SK-N-SH (cell line): ENCODE measurements at regions not wholly inside any gene's neighbourhood (a gene's known extent, or its start where the extent isn't known, plus 50 kb on each side); places are given as distances from the start of the nearest gene placed in this dataset.

Experiments
- EZH2phosphoT487 ChIP-seq: fragments of 200-600 bp; sonication (generic); IDR thresholded peaks from 2 replicates; pipeline ENCODE4 v1.6.1; 2017; ENCODE audit warnings: low read depth, mixed run types, mild to moderate bottlenecking, antibody characterized with exemption, moderate library complexity, borderline replicate concordance
- MEF2A ChIP-seq: IDR thresholded peaks from 2 replicates; pipeline ENCODE4 v1.4.0; 2012; ENCODE audit warnings: low read depth, borderline replicate concordance
- MXI1 ChIP-seq: IDR thresholded peaks from 2 replicates; pipeline ENCODE4 v1.6.1; 2012; ENCODE audit warnings: mild to moderate bottlenecking, low read depth, low read length, improper control_type of control experiment
- RAD21 ChIP-seq: IDR thresholded peaks from 2 replicates; pipeline ENCODE4 v1.6.1; 2012; ENCODE audit warnings: mild to moderate bottlenecking, low read length
- RFX5 ChIP-seq: IDR thresholded peaks from 2 replicates; pipeline ENCODE4 v1.6.1; 2012; ENCODE audit warnings: mild to moderate bottlenecking, improper control_type of control experiment, low read length
- RXRA ChIP-seq: IDR thresholded peaks from 2 replicates; pipeline ENCODE4 v1.4.0; 2012; ENCODE audit warnings: low read depth, mild to moderate bottlenecking, borderline replicate concordance
- SIN3A ChIP-seq: IDR thresholded peaks from 2 replicates; pipeline ENCODE4 v1.6.1; 2012; ENCODE audit warnings: low read depth, mild to moderate bottlenecking, low read length, moderate library complexity, borderline replicate concordance
- TCF12 ChIP-seq: IDR thresholded peaks from 2 replicates; pipeline ENCODE4 v1.4.0; 2012
- USF1 ChIP-seq: IDR thresholded peaks from 2 replicates; pipeline ENCODE4 v1.4.0; 2012; ENCODE audit warnings: low read depth, borderline replicate concordance
- TF ChIP-seq, protein P1 (sequence below): fragments of 200-600 bp; sonication (generic); IDR thresholded peaks from 2 replicates; pipeline ENCODE4 v1.6.1; 2017; ENCODE audit warnings: antibody characterized with exemption, mild to moderate bottlenecking, moderate library complexity

- TF ChIP-seq SIN3A (no peak), USF1 (no peak), RFX5 (no peak), MXI1 (no peak), RAD21 (no peak), TCF12 (no peak), EZH2phosphoT487 (no peak), RXRA (no peak), MEF2A (no peak)
- TF ChIP-seq, protein P1, sequence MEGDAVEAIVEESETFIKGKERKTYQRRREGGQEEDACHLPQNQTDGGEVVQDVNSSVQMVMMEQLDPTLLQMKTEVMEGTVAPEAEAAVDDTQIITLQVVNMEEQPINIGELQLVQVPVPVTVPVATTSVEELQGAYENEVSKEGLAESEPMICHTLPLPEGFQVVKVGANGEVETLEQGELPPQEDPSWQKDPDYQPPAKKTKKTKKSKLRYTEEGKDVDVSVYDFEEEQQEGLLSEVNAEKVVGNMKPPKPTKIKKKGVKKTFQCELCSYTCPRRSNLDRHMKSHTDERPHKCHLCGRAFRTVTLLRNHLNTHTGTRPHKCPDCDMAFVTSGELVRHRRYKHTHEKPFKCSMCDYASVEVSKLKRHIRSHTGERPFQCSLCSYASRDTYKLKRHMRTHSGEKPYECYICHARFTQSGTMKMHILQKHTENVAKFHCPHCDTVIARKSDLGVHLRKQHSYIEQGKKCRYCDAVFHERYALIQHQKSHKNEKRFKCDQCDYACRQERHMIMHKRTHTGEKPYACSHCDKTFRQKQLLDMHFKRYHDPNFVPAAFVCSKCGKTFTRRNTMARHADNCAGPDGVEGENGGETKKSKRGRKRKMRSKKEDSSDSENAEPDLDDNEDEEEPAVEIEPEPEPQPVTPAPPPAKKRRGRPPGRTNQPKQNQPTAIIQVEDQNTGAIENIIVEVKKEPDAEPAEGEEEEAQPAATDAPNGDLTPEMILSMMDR: no peak
Measured at GRCh38 chrX:42269186-42269585, 345.8 kb upstream of the CASK start.
